HG03520 (cell line): ENCODE measurements at regions not wholly inside any gene's neighbourhood (a gene's known extent, or its start where the extent isn't known, plus 50 kb on each side); places are given as distances from the start of the nearest gene placed in this dataset.

Experiments
- ATAC-seq: cut with Tn5 transposase; IDR thresholded peaks from one replicate; pipeline ENCODE4 v1.9.1; 2021; ENCODE audit warnings: mild to moderate bottlenecking, moderate library complexity; ENCODE audit not compliant: unreplicated experiment

DNA sequence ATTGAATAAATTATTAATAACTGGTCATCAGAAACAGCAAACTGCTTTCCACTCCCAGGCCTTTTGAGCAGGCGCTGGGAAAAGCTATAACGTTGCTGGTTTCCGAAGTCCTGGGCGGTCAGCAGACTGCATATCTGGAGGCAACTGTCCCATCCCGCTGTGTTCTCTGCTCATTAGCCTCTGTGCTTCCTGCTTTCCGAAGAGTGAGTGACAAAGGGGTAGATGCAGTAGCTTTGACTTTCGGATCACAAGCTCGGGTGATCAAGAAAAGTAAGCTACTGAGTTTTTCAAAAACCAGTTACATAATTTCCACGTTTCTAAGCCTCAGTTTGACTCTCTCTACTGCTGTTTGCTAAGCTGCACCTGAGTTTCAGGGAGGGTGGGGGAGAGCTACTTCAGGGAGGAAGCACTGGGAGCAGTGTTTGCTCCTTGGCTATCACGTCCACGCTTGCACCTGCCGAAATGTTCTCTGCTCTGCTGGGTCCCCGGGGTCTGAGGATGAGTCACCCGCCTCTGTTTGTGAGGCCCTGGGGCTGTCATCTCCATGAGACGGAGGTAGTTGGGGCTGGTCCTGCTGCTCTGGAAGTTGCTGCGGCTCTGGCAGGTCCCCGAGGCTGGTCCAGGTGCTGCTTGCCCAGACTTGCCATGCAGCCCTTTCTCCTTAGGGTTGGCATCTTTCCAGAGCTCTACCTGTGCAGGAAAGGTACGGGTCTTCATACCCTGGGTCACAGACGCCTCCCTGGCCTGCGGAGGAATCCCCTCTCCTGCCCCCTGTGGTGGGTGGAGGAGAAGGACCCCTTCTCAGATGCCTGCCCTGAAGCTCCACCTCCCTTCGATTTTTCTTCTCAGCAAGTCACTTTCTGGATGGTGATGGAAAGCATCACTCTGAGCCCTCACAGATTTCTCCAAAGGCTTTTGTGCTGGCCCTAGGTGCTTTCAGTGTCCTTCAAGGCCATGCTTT is 220.0 kb downstream of the QKI start:
- ATAC-seq, result no peak

- ATAC-seq, result no peak
Observed at GRCh38 chr6:163630991-163631390, 216.5 kb downstream of the QKI start.

GRCh38 chr6:163630572-163630971 is 216.1 kb downstream of the QKI start:
- ATAC-seq, result no peak

GRCh38 chr6:163630096-163630495 is 215.6 kb downstream of the QKI start:
- no peak for ATAC-seq
